WTC11 (cell line): ENCODE measurements at regions not wholly inside any gene's neighbourhood (a gene's known extent, or its start where the extent isn't known, plus 50 kb on each side); places are given as distances from the start of the nearest gene placed in this dataset.

Experiments
- ATAC-seq: fragments of 200-7000 bp; cut with Tn5 transposase; 2 replicates; pipeline ENCODE4 v1.10.0; 2021; ENCODE audit warnings: mild to moderate bottlenecking, moderate library complexity
- CTCF ChIA-PET: fragments of 300-600 bp; sonication (Branson Sonifier 250); formaldehyde crosslinking; loops from one replicate; lab custom pipeline; 2021; ENCODE audit warnings: antibody characterized with exemption; lab: Charles Lee
- POLR2A ChIA-PET: fragments of 350-600 bp; sonication (Branson Sonifier 250); formaldehyde crosslinking; loops from one replicate; lab custom pipeline; 2021; ENCODE audit warnings: antibody characterized with exemption; lab: Charles Lee
- DNase-seq: peaks from one replicate; pipeline ENCODE4 v3.0.0; 2021; ENCODE audit warnings: low spot score
- H3K27ac Mint-ChIP-seq: 2 replicates; pipeline ENCODE4 v1.8.0; 2021; ENCODE audit warnings: mixed read lengths
- H3K27me3 Mint-ChIP-seq: 2 replicates; pipeline ENCODE4 v1.8.0; 2021; ENCODE audit warnings: low read depth, mild to moderate bottlenecking, moderate library complexity, mixed read lengths
- H3K36me3 Mint-ChIP-seq: 2 replicates; pipeline ENCODE4 v1.8.0; 2021; ENCODE audit warnings: mixed read lengths
- H3K4me1 Mint-ChIP-seq: 2 replicates; pipeline ENCODE4 v1.8.0; 2022; ENCODE audit warnings: mixed read lengths
- H3K4me3 Mint-ChIP-seq: 2 replicates; pipeline ENCODE4 v1.8.0; 2021; ENCODE audit warnings: mild to moderate bottlenecking, moderate library complexity, mixed read lengths
- H3K9me3 Mint-ChIP-seq: 2 replicates; pipeline ENCODE4 v1.8.0; 2021; ENCODE audit warnings: mixed read lengths
- CBFB ChIP-seq: sonication (generic); formaldehyde crosslinking; IDR thresholded peaks from 2 replicates; pipeline ENCODE4 v1.8.1; 2022; ENCODE audit warnings: mild to moderate bottlenecking, low read depth, missing genetic modification reagents
- ELF4 ChIP-seq: sonication (generic); formaldehyde crosslinking; IDR thresholded peaks from 2 replicates; pipeline ENCODE4 v1.8.1; 2022; ENCODE audit warnings: low read depth, mild to moderate bottlenecking, moderate library complexity, missing genetic modification reagents
- MXD4 ChIP-seq: fragments of 250-450 bp; sonication (Bioruptor Pico); IDR thresholded peaks from 2 replicates; pipeline ENCODE4 v1.8.0; 2021; ENCODE audit warnings: mild to moderate bottlenecking, moderate library complexity, borderline replicate concordance
- OVOL2 ChIP-seq: fragments of 250-450 bp; sonication (Bioruptor Pico); IDR thresholded peaks from 2 replicates; pipeline ENCODE4 v1.9.0; 2021; ENCODE audit warnings: mild to moderate bottlenecking, borderline replicate concordance
- ZNF317 ChIP-seq: sonication (generic); formaldehyde crosslinking; IDR thresholded peaks from 2 replicates; pipeline ENCODE4 v1.8.1; 2023; ENCODE audit warnings: low read depth, mild to moderate bottlenecking, moderate library complexity, missing genetic modification reagents, borderline replicate concordance
- TF ChIP-seq, protein P1 (sequence below): sonication (generic); formaldehyde crosslinking; IDR thresholded peaks from 2 replicates; pipeline ENCODE4 v1.8.1; 2023; ENCODE audit warnings: mild to moderate bottlenecking, missing genetic modification reagents, moderate library complexity
- TF ChIP-seq, protein P2 (sequence below): fragments of 250-450 bp; sonication (Bioruptor Pico); IDR thresholded peaks from 2 replicates; pipeline ENCODE4 v1.9.0; 2021; ENCODE audit warnings: mild to moderate bottlenecking
- TF ChIP-seq, protein P3 (sequence below): fragments of 200-600 bp; IDR thresholded peaks from 2 replicates; pipeline ENCODE4 v1.8.0; 2022; ENCODE audit warnings: antibody characterized with exemption
- TF ChIP-seq, protein P4 (sequence below): sonication (generic); formaldehyde crosslinking; IDR thresholded peaks from 2 replicates; pipeline ENCODE4 v1.8.1; 2022; ENCODE audit warnings: missing genetic modification reagents, borderline replicate concordance
- TF ChIP-seq, protein P5 (sequence below): sonication (generic); formaldehyde crosslinking; IDR thresholded peaks from 2 replicates; pipeline ENCODE4 v1.8.0; 2022; ENCODE audit warnings: mild to moderate bottlenecking, missing genetic modification reagents
- TF ChIP-seq, protein P6 (sequence below): sonication (generic); formaldehyde crosslinking; IDR thresholded peaks from 2 replicates; pipeline ENCODE4 v1.8.0; 2022; ENCODE audit warnings: missing genetic modification reagents

DNA sequence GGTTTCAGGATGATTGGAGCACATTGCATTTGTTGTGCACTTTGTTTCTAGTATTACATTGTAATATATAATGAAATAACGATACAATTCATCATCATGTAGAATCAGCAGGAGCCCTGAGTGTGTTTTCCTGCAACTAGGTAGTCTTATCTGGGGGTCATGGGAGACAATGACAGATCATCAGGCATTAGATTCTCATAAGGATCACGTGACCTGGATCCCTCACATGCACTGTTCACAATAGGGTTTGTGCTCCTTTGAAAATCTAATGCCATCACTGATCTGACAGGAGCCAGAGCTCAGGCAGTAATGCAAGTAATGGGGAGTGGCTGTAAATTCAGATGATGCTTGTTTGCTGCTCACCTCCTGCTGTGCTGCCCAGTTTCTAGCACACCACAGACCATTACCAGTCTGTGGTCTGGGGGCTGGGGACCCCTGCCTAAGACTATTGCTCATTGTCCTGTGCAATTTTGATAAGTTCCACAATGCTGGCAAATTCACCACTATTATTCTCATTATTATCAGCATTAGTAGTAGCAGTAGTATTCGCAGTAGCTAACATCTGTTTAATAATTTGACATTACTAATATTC lies 428.7 kb upstream of the TNP1 start:
- ATAC-seq (no peak), DNase-seq (no peak)
- TF ChIP-seq, protein P1, sequence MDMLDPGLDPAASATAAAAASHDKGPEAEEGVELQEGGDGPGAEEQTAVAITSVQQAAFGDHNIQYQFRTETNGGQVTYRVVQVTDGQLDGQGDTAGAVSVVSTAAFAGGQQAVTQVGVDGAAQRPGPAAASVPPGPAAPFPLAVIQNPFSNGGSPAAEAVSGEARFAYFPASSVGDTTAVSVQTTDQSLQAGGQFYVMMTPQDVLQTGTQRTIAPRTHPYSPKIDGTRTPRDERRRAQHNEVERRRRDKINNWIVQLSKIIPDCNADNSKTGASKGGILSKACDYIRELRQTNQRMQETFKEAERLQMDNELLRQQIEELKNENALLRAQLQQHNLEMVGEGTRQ (CRISPR knock-in tag): peak; percentile 26; the same call in 1 of the 2 replicates
- TF ChIP-seq, protein P2, sequence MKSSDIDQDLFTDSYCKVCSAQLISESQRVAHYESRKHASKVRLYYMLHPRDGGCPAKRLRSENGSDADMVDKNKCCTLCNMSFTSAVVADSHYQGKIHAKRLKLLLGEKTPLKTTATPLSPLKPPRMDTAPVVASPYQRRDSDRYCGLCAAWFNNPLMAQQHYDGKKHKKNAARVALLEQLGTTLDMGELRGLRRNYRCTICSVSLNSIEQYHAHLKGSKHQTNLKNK (CRISPR knock-in tag): no peak
- peaks cover 34% of the 10 kb centered on the region for H3K27me3 Mint-ChIP-seq
- no peak overlapping the region for H3K27ac Mint-ChIP-seq
- CTCF ChIA-PET: no interaction called here
- H3K9me3 Mint-ChIP-seq: peaks cover 20% of the 10 kb centered on the region
- peaks cover 21% of the 10 kb centered on the region for H3K4me1 Mint-ChIP-seq
- peaks cover 18% of the 10 kb centered on the region for H3K36me3 Mint-ChIP-seq
- POLR2A ChIA-PET: no interaction called here
- H3K4me3 Mint-ChIP-seq: no peak overlapping the region

DNA sequence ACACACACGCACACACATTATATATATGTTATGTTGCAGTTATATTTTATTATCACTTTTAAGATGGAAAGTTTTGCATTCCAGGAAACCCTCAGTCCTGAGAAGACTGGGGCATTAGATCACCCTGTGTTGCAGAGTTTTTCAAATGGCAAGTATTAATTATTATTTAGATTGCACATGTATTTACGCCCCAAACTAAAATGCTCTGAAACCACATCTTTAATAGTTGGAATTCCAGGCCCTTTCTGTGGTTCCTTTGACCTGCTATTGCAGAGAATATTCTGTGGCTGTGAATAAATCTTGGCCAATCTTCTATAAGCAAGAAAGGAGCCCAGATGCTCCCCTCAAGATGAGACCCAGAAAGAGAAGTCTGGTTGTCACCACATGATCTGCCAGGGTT lies 427.0 kb upstream of the TNP1 start:
- no peak for TF ChIP-seq OVOL2 (CRISPR knock-in tag)
- Mint-ChIP-seq H3K4me1 (peaks cover 24% of the 10 kb centered on the region), H3K4me3 (no peak overlapping the region), H3K27me3 (peaks cover 47% of the 10 kb centered on the region), H3K27ac (no peak overlapping the region), H3K36me3 (peaks cover 18% of the 10 kb centered on the region), H3K9me3 (peaks cover 20% of the 10 kb centered on the region)
- POLR2A ChIA-PET: no interaction called here
- ATAC-seq: no peak
- CTCF ChIA-PET: no interaction called here
- no peak for DNase-seq

DNA sequence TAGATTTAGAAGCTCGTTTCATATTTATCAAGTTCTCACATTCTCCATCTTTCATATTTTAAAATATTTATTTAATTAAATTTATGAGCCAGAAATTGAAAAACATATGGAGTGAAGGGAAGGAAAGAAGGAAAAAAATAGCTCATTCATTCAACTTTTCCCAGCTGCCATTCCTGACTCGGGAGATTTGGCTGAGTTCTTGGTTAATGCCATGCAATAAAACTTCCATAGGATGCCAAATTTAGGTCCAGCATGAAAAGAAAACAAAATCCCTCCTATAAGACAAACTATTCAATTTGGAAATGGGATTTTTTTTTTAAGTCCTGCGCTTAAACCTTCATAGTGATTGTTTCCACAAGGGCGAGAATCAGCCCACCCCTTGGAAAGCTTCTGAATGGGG lies 426.1 kb upstream of the TNP1 start:
- Mint-ChIP-seq H3K4me3 (no peak overlapping the region), H3K9me3 (peaks cover 20% of the 10 kb centered on the region), H3K4me1 (peaks cover 24% of the 10 kb centered on the region), H3K27ac (no peak overlapping the region), H3K36me3 (peaks cover 18% of the 10 kb centered on the region), H3K27me3 (peaks cover 56% of the 10 kb centered on the region)
- no peak for DNase-seq
- ATAC-seq: no peak
- TF ChIP-seq, protein P3, sequence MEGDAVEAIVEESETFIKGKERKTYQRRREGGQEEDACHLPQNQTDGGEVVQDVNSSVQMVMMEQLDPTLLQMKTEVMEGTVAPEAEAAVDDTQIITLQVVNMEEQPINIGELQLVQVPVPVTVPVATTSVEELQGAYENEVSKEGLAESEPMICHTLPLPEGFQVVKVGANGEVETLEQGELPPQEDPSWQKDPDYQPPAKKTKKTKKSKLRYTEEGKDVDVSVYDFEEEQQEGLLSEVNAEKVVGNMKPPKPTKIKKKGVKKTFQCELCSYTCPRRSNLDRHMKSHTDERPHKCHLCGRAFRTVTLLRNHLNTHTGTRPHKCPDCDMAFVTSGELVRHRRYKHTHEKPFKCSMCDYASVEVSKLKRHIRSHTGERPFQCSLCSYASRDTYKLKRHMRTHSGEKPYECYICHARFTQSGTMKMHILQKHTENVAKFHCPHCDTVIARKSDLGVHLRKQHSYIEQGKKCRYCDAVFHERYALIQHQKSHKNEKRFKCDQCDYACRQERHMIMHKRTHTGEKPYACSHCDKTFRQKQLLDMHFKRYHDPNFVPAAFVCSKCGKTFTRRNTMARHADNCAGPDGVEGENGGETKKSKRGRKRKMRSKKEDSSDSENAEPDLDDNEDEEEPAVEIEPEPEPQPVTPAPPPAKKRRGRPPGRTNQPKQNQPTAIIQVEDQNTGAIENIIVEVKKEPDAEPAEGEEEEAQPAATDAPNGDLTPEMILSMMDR: no peak
- TF ChIP-seq, protein P4, sequence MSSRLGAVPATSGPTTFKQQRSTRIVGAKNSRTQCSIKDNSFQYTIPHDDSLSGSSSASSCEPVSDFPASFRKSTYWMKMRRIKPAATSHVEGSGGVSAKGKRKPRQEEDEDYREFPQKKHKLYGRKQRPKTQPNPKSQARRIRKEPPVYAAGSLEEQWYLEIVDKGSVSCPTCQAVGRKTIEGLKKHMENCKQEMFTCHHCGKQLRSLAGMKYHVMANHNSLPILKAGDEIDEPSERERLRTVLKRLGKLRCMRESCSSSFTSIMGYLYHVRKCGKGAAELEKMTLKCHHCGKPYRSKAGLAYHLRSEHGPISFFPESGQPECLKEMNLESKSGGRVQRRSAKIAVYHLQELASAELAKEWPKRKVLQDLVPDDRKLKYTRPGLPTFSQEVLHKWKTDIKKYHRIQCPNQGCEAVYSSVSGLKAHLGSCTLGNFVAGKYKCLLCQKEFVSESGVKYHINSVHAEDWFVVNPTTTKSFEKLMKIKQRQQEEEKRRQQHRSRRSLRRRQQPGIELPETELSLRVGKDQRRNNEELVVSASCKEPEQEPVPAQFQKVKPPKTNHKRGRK: no peak
- no peak for TF ChIP-seq ZNF317 (CRISPR knock-in tag)
- ChIA-PET POLR2A (no interaction called here), CTCF (no interaction called here)

DNA sequence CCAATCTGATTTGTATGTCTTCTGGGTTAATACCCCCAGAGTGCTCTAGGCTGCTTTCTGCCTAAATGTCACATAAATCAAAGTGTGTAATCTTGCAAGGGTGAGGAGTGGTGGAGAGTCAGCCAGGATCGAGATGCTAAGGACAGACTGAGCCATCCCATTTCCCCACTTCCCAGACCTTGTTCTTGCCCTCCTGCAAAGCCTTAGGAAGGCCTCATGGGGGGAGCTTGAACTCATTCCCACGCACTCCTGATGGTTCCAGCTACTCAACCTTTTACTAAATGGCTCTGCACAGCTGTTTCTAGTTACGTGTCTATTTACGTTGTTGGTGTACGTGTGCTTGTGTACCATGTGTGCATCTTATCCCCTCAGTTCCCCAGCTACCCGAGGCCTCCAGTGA lies 423.6 kb upstream of the TNP1 start:
- Mint-ChIP-seq H3K27ac (no peak overlapping the region), H3K36me3 (peaks cover 14% of the 10 kb centered on the region), H3K4me3 (no peak overlapping the region), H3K9me3 (peaks cover 15% of the 10 kb centered on the region), H3K4me1 (peaks cover 8% of the 10 kb centered on the region), H3K27me3 (peaks cover 74% of the 10 kb centered on the region)
- ChIA-PET POLR2A (no interaction called here), CTCF (no interaction called here)
- ATAC-seq: no peak
- no peak for DNase-seq
- TF ChIP-seq, protein P5, sequence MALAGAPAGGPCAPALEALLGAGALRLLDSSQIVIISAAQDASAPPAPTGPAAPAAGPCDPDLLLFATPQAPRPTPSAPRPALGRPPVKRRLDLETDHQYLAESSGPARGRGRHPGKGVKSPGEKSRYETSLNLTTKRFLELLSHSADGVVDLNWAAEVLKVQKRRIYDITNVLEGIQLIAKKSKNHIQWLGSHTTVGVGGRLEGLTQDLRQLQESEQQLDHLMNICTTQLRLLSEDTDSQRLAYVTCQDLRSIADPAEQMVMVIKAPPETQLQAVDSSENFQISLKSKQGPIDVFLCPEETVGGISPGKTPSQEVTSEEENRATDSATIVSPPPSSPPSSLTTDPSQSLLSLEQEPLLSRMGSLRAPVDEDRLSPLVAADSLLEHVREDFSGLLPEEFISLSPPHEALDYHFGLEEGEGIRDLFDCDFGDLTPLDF: no peak
- TF ChIP-seq, protein P6, sequence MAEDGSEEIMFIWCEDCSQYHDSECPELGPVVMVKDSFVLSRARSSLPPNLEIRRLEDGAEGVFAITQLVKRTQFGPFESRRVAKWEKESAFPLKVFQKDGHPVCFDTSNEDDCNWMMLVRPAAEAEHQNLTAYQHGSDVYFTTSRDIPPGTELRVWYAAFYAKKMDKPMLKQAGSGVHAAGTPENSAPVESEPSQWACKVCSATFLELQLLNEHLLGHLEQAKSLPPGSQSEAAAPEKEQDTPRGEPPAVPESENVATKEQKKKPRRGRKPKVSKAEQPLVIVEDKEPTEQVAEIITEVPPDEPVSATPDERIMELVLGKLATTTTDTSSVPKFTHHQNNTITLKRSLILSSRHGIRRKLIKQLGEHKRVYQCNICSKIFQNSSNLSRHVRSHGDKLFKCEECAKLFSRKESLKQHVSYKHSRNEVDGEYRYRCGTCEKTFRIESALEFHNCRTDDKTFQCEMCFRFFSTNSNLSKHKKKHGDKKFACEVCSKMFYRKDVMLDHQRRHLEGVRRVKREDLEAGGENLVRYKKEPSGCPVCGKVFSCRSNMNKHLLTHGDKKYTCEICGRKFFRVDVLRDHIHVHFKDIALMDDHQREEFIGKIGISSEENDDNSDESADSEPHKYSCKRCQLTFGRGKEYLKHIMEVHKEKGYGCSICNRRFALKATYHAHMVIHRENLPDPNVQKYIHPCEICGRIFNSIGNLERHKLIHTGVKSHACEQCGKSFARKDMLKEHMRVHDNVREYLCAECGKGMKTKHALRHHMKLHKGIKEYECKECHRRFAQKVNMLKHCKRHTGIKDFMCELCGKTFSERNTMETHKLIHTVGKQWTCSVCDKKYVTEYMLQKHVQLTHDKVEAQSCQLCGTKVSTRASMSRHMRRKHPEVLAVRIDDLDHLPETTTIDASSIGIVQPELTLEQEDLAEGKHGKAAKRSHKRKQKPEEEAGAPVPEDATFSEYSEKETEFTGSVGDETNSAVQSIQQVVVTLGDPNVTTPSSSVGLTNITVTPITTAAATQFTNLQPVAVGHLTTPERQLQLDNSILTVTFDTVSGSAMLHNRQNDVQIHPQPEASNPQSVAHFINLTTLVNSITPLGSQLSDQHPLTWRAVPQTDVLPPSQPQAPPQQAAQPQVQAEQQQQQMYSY (CRISPR knock-in tag): no peak
- TF ChIP-seq ZNF317 (CRISPR knock-in tag) (no peak), ELF4 (CRISPR knock-in tag) (no peak), MXD4 (CRISPR knock-in tag) (no peak), CBFB (CRISPR knock-in tag) (no peak)
- TF ChIP-seq, protein P3: no peak
